Testis (tissue), 2 donors: ENCODE measurements at regions not wholly inside any gene's neighbourhood (a gene's known extent, or its start where the extent isn't known, plus 50 kb on each side); places are given as distances from the start of the nearest gene placed in this dataset.
"Not testable (repeated sequence)": the region's sequence is repeated elsewhere in the genome, so short reads cannot be mapped to it uniquely, and the experiment has no call there.

Experiments used
- DNase-seq: peaks from one replicate; pipeline ENCODE4 v3.0.0-alpha.2; 2019
- H3K27ac ChIP-seq, 2 donors: fragments of 200-600 bp; sonication (generic); one replicate each; pipeline ENCODE4 v1.5.1; 2019
- H3K27me3 ChIP-seq: fragments of 200-600 bp; sonication (generic); one replicate; pipeline ENCODE4 v1.5.1; 2019
- H3K36me3 ChIP-seq: fragments of 200-600 bp; sonication (generic); one replicate; pipeline ENCODE4 v1.5.1; 2017; ENCODE audit warnings: low read depth; ENCODE audit errors: missing control alignments
- H3K4me1 ChIP-seq: fragments of 200-600 bp; sonication (generic); one replicate; pipeline ENCODE4 v1.5.1; 2019
- H3K4me3 ChIP-seq, 2 donors: fragments of 200-600 bp; sonication (generic); one replicate each; pipeline ENCODE4 v1.5.1; 2017 to 2019
- H3K9me3 ChIP-seq: fragments of 200-600 bp; sonication (generic); one replicate; pipeline ENCODE4 v1.5.1; 2017
- POLR2A ChIP-seq: fragments of 450-650 bp; IDR thresholded peaks from one replicate; pipeline ENCODE4 v1.6.1; 2017; ENCODE audit warnings: antibody characterized with exemption, mild to moderate bottlenecking, moderate library complexity
- WGBS, 2 donors: methylation state at CpG; one replicate each; pipeline ENCODE4 v1.1.5; 2018; 5-methylcytosine and 5-hydroxymethylcytosine counted together
- intact Hi-C: fragments of 100-400 bp; cut with DNase I; formaldehyde crosslinking; loops from one replicate; pipeline ENCODE4 v1.15.1; 2023; ENCODE audit warnings: low total_unique reads
- TF ChIP-seq, protein P1 (sequence below), 3 experiments: fragments of 450-650 bp in 2 of 3; fragments of 200-600 bp in 1 of 3; sonication (generic) in 1 of 3; IDR thresholded peaks; one replicate each; pipeline ENCODE4 v1.5.1; 2016 to 2019; ENCODE audit warnings: antibody characterized with exemption in 3 of 3, mild to moderate bottlenecking in 2 of 3, moderate library complexity in 1 of 3

DNA sequence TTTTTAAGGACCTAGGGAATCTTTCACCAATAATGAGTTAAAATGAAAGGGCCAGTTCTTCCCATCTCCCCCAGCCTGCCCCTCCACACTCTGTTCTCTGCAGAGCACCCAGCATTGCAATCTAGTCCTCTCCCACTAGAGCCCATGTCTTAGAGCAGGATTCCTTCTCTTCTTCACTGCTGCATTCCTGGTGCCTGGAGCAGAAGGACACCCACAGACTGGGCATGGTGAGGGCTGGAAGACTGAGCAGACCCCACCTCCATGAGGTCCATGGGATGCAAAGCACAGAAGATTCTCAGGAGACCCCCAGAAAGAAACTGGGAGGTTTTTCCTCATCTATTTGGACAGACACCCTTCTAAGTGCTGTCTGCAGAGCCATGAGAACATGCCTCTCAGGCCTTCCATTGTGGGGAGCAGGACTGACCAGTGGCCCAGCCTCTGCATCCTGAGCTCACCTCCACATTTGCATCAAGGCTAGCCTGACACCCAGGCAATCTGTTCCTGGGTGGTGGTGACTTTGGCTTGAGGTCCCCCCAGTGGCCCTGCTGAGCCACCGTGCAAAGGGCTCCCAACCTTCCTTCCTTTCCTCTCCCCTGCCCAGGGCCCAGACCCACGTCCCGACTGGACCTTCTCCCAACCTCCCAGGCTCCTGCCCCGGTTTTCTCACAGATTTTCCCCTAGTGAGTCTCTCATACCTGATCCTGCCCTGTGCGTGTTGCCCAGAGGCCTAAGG lies 74.2 kb upstream of the ZNF469 start:
- TF ChIP-seq, protein P1, sequence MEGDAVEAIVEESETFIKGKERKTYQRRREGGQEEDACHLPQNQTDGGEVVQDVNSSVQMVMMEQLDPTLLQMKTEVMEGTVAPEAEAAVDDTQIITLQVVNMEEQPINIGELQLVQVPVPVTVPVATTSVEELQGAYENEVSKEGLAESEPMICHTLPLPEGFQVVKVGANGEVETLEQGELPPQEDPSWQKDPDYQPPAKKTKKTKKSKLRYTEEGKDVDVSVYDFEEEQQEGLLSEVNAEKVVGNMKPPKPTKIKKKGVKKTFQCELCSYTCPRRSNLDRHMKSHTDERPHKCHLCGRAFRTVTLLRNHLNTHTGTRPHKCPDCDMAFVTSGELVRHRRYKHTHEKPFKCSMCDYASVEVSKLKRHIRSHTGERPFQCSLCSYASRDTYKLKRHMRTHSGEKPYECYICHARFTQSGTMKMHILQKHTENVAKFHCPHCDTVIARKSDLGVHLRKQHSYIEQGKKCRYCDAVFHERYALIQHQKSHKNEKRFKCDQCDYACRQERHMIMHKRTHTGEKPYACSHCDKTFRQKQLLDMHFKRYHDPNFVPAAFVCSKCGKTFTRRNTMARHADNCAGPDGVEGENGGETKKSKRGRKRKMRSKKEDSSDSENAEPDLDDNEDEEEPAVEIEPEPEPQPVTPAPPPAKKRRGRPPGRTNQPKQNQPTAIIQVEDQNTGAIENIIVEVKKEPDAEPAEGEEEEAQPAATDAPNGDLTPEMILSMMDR (IDR thresholded peaks at IDR 0.05): no peak
- no peak for TF ChIP-seq POLR2A
- intact Hi-C loops: no loop called here

DNA sequence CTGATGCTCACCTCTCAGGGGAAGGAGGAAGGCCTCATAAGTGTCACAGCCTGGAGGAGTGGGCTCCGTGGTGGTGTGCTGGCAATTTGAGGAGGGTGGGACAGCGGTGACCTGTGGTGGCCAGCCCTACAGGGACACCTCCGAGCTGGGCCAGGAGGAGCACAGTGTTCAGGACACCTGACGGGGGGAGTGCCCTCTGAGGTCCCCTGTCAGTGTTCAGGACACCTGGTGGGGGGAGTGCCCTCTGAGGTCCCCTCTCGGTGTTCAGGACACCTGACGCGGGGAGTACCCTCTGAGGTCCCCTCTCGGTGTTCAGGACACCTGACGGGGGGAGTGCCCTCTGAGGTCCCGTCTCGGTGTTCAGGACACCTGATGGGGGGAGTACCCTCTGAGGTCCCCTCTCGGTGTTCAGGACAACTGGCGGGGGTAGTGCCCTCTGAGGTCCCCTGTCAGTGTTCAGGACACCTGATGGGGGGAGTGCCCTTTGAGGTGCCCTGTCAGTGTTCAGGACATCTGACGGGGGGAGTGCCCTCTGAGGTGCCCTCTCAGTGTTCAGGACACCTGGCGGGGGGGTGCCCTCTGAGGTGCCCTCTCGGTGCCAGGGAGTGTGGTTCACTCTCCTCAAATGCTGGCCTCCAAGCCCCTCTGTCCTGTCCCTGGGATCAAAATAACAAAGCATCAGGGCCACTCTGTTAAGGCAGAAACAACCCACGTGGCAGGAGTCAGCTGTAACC lies 73.4 kb upstream of the ZNF469 start:
- no peaks in the 10 kb centered on the region for H3K9me3 ChIP-seq
- no peak for DNase-seq
- H3K27ac ChIP-seq: no peak overlapping the region
- WGBS, 2 donors: 88 to 92% methylated on average over 13 to 17 of the region's 17 CpGs
- H3K4me1 ChIP-seq: peaks cover 25% of the 10 kb centered on the region
- H3K36me3 ChIP-seq: no peaks in the 10 kb centered on the region
- no peak overlapping the region for H3K4me3 ChIP-seq
- intact Hi-C loops: no loop called here
- no peaks in the 10 kb centered on the region for H3K27me3 ChIP-seq
- no peak for TF ChIP-seq POLR2A
- TF ChIP-seq, protein P1 (IDR thresholded peaks at IDR 0.05): no peak

More for the DNA sequence above, 74.2 kb upstream of the ZNF469 start:
- no peak overlapping the region for H3K27ac ChIP-seq
- H3K9me3 ChIP-seq: no peaks in the 10 kb centered on the region
- DNase-seq: no peak
- 93 to 96% methylated on average over 5 of the region's 5 CpGs for WGBS, 2 donors
- no peak overlapping the region for H3K4me3 ChIP-seq
- no peaks in the 10 kb centered on the region for H3K36me3 ChIP-seq
- H3K4me1 ChIP-seq: peaks cover 32% of the 10 kb centered on the region
- no peaks in the 10 kb centered on the region for H3K27me3 ChIP-seq

DNA sequence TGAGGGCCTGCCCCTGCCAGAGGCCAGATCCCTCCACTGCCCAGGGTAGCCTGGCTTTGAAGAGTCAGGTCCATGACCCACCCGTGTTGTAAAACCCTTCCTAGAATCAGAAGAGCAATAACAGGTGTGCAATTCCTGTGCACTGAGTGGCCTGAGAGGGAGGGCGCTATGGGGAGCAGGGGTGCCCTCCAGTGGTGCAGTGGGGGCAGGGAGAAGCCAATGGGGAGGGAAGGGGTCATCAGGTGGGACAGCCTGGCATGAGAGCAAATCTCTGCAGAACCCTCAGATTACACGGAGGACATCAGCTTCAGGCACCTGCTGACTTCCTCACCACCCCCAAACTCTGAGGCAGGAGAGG lies 72.9 kb upstream of the ZNF469 start:
- TF ChIP-seq, protein P1 (IDR thresholded peaks at IDR 0.05): no peak
- no peak for TF ChIP-seq POLR2A
- intact Hi-C loops: no loop called here
- peaks cover 20% of the 10 kb centered on the region for H3K4me1 ChIP-seq
- no peak overlapping the region for H3K4me3 ChIP-seq
- H3K36me3 ChIP-seq: no peaks in the 10 kb centered on the region
- no peak overlapping the region for H3K27ac ChIP-seq
- H3K9me3 ChIP-seq: no peaks in the 10 kb centered on the region
- H3K27me3 ChIP-seq: no peaks in the 10 kb centered on the region
- WGBS, 2 donors: 54 to 88% methylated on average over 2 to 3 of the region's 3 CpGs
- no peak for DNase-seq

DNA sequence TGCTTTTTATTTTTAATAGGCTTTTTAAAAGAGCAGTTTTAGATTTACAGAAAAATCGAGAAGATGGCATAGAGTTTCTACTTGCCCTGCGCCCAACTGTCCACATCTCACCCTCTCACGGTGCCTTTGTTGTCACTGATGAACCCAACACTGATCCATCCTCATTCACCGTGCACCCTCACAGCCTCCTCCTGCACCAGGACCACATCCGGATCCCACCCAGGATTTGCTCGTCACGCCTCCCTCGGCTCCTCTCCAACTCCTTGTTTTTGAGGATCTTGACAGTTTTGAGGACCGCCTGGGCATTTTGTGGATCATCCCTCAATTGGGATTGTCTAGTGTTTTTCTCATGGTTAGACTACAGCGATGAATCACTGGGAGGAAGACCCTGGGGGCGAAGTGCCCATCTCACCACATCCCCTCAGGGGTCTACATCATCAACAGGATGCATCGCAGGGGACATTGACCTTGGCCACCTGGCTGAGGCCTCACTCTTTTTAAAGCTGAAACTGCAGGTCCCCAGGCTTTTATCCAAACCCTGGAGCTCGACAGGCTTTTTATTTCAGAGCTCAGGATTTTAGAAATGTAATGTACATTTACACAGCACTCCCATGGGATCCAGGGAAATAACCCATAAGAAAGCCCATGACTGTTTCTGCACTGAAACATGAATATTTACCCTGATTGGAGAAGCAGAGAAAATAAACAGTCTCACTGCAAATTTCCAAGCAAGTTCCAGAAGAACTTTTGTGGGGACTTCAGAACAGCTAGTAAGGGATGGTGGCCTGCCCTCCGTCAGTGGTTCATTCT lies 71.8 kb upstream of the ZNF469 start:
- intact Hi-C loops: no loop called here
- H3K27ac ChIP-seq: no peak overlapping the region
- TF ChIP-seq, protein P1 (IDR thresholded peaks at IDR 0.05): no peak
- TF ChIP-seq POLR2A: no peak
- H3K9me3 ChIP-seq: no peaks in the 10 kb centered on the region
- H3K4me3 ChIP-seq: no peak overlapping the region
- no peaks in the 10 kb centered on the region for H3K27me3 ChIP-seq
- H3K4me1 ChIP-seq: peaks cover 13% of the 10 kb centered on the region
- WGBS, 2 donors: 93 to 95% methylated on average over 14 of the region's 14 CpGs
- no peaks in the 10 kb centered on the region for H3K36me3 ChIP-seq
- DNase-seq: no peak

DNA sequence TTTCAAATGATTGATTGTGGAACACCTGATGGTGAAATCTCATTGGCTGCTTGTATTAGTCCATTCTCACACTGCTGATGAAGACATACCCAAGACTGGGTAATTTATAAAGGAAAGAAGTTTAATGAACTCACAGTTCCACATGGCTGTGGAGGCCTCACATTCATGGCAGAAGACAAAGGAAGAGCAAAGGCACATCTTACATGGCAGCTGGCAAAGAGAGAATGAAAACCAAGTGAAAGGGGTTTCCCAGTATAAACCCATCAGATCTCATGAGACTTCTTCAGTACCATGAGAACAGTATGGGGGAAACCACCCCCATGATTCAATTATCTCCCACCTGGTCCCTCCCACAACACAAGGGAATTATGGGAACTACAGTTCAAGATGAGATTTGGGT lies 70.9 kb upstream of the ZNF469 start:
- H3K27me3 ChIP-seq, H3K27ac ChIP-seq, DNase-seq, H3K36me3 ChIP-seq, intact Hi-C loops, H3K4me3 ChIP-seq, H3K9me3 ChIP-seq, H3K4me1 ChIP-seq: not testable (repeated sequence)
